Stomach (tissue), 4 donors: ENCODE measurements at regions not wholly inside any gene's neighbourhood (a gene's known extent, or its start where the extent isn't known, plus 50 kb on each side); places are given as distances from the start of the nearest gene placed in this dataset.

ENCODE experiments used
- POLR2A ChIP-seq, 4 donors: fragments of 450-650 bp; IDR thresholded peaks; one replicate each; pipeline ENCODE4 v1.6.1; 2016; ENCODE audit warnings: antibody characterized with exemption in 4 of 4, control low read depth in 2 of 4, mild to moderate bottlenecking in 1 of 4, moderate library complexity in 1 of 4
- POLR2AphosphoS5 ChIP-seq, 3 donors: sonication (generic); formaldehyde crosslinking; IDR thresholded peaks; one replicate each; pipeline ENCODE4 v1.6.1; 2016; ENCODE audit warnings: antibody characterized with exemption in 3 of 3
- TF ChIP-seq, protein P1 (sequence below), 7 experiments: fragments of 450-650 bp in 4 of 7; fragments of 200-600 bp in 3 of 7; sonication (generic) in 3 of 7; IDR thresholded peaks; one replicate each; pipeline ENCODE4 v1.5.1; 2016 to 2019; ENCODE audit warnings: antibody characterized with exemption in 7 of 7, control low read depth in 2 of 7, mild to moderate bottlenecking in 1 of 7

DNA sequence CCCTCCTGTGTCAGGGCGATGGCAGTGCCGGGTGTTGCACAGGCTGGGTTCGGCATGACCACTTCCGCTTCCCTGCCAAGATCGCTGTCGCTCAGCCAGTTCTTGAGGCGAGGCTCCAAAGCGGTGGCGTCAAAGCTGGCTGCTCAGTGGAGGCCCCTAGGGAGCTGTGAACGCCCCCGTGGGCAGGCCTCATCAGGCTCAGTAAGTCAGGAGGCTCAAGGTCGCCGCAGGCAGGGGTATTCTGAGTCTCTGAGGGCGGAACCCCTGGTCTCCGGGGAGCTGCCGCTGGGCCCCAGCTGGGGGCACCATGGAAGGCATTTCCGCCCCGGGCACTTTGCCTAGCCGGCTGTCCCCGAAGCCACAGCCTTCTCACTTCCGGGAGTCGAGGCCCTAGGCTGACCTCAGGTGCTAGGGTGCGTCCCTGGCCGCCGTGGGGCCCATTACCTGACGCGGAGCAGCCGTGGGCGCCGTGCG, 210.4 kb downstream of the SOCS6 start:
- no peak for TF ChIP-seq POLR2A (IDR thresholded peaks at IDR 0.05)
- TF ChIP-seq, protein P1, sequence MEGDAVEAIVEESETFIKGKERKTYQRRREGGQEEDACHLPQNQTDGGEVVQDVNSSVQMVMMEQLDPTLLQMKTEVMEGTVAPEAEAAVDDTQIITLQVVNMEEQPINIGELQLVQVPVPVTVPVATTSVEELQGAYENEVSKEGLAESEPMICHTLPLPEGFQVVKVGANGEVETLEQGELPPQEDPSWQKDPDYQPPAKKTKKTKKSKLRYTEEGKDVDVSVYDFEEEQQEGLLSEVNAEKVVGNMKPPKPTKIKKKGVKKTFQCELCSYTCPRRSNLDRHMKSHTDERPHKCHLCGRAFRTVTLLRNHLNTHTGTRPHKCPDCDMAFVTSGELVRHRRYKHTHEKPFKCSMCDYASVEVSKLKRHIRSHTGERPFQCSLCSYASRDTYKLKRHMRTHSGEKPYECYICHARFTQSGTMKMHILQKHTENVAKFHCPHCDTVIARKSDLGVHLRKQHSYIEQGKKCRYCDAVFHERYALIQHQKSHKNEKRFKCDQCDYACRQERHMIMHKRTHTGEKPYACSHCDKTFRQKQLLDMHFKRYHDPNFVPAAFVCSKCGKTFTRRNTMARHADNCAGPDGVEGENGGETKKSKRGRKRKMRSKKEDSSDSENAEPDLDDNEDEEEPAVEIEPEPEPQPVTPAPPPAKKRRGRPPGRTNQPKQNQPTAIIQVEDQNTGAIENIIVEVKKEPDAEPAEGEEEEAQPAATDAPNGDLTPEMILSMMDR (IDR thresholded peaks at IDR 0.05), result no peak
- no peak for TF ChIP-seq POLR2AphosphoS5 (IDR thresholded peaks at IDR 0.05)
